IMR-90 (cell line): ENCODE measurements at regions not wholly inside any gene's neighbourhood (a gene's known extent, or its start where the extent isn't known, plus 50 kb on each side); places are given as distances from the start of the nearest gene placed in this dataset.
A peak's percentile ranks its signal among the peaks of the same experiment; 100 is the strongest.

ENCODE experiments used
- ATAC-seq: fragments of 200-7000 bp; cut with Tn5 transposase; 2 replicates; pipeline ENCODE4 v1.9.1; 2020; ENCODE audit warnings: low read depth, mild to moderate bottlenecking, moderate library complexity
- BruUV-seq: library from RNA; stranded (reverse); fragments of 400-500 nt; replicated peaks from 2 replicates; lab custom pipeline; 2021; lab: Mats Ljungman, UMichigan
- CTCF ChIA-PET: fragments of 300-600 bp; formaldehyde crosslinking; extraction: SDS; loops from one replicate; lab custom pipeline; 2021; ENCODE audit warnings: antibody characterized with exemption; lab: Yijun Ruan, JAX
- POLR2A ChIA-PET: fragments of 300-600 bp; sonication (Branson Sonifier 250); formaldehyde crosslinking; loops from one replicate; lab custom pipeline; 2022; ENCODE audit warnings: antibody characterized with exemption; ENCODE audit not compliant: unreplicated experiment; lab: Charles Lee
- DNase-seq: peaks from one replicate; pipeline ENCODE4 v3.0.0; 2013
- H2AFZ ChIP-seq: replicated peaks from 2 replicates; pipeline ENCODE3; 2013; ENCODE audit warnings: low read length, mild to moderate bottlenecking; ENCODE audit not compliant: poor library complexity
- H2AK5ac ChIP-seq: 2 replicates; pipeline ENCODE4 v1.6.1; 2013; ENCODE audit warnings: low read depth, low read length, inconsistent platforms
- H2AK9ac ChIP-seq: replicated peaks from 2 replicates; pipeline ENCODE3; 2013; ENCODE audit warnings: mild to moderate bottlenecking, low read depth, low read length, moderate library complexity; ENCODE audit not compliant: poor library complexity
- H2BK120ac ChIP-seq: 2 replicates; pipeline ENCODE4 v1.6.1; 2013; ENCODE audit warnings: low read depth, low read length, inconsistent platforms
- H2BK15ac ChIP-seq: 3 replicates; pipeline ENCODE4 v1.6.1; 2013; ENCODE audit warnings: low read depth, low read length, inconsistent platforms
- H2BK20ac ChIP-seq: 2 replicates; pipeline ENCODE4 v1.6.1; 2013; ENCODE audit warnings: low read depth, mild to moderate bottlenecking, inconsistent platforms, low read length, moderate library complexity
- H2BK5ac ChIP-seq: 2 replicates; pipeline ENCODE4 v1.6.1; 2013; ENCODE audit warnings: mild to moderate bottlenecking, low read depth, low read length, inconsistent platforms; ENCODE audit not compliant: poor library complexity, severe bottlenecking
- H3K14ac ChIP-seq: replicated peaks from 2 replicates; pipeline ENCODE4 v1.6.1; 2013; ENCODE audit warnings: low read depth, low read length, inconsistent platforms
- H3K18ac ChIP-seq: 2 replicates; pipeline ENCODE4 v1.6.1; 2013; ENCODE audit warnings: low read depth, low read length, control low read depth
- H3K23ac ChIP-seq: 2 replicates; pipeline ENCODE4 v1.6.1; 2013; ENCODE audit warnings: low read depth, low read length, inconsistent platforms
- H3K27ac ChIP-seq: 2 replicates; pipeline ENCODE4 v1.5.1; 2013; ENCODE audit warnings: mild to moderate bottlenecking, control low read depth, low read length; ENCODE audit not compliant: insufficient read depth
- H3K27me3 ChIP-seq: 2 replicates; pipeline ENCODE4 v1.6.1; 2013; ENCODE audit warnings: low read length; ENCODE audit not compliant: control insufficient read depth, insufficient read depth
- H3K36me3 ChIP-seq: 2 replicates; pipeline ENCODE4 v1.6.1; 2013; ENCODE audit warnings: low read length, mixed read lengths; ENCODE audit not compliant: control insufficient read depth, insufficient read depth
- H3K4ac ChIP-seq: 2 replicates; pipeline ENCODE4 v1.6.1; 2013; ENCODE audit warnings: low read depth, low read length, inconsistent platforms
- H3K4me1 ChIP-seq: 2 replicates; pipeline ENCODE4 v1.6.1; 2013; ENCODE audit warnings: low read length, mixed read lengths; ENCODE audit not compliant: control insufficient read depth, insufficient read depth
- H3K4me2 ChIP-seq: 2 replicates; pipeline ENCODE4 v1.6.1; 2013; ENCODE audit warnings: low read depth, mild to moderate bottlenecking, control low read depth, low read length, moderate library complexity
- H3K4me3 ChIP-seq: 2 replicates; pipeline ENCODE4 v1.5.1; 2013; ENCODE audit warnings: low read depth, mild to moderate bottlenecking, control low read depth, low read length, moderate library complexity; ENCODE audit not compliant: insufficient read depth
- H3K56ac ChIP-seq: 2 replicates; pipeline ENCODE4 v1.6.1; 2013; ENCODE audit warnings: low read length, inconsistent platforms; ENCODE audit not compliant: insufficient read depth; ENCODE audit errors: extremely low read depth
- H3K79me1 ChIP-seq, 2 experiments: 2 replicates each; pipeline ENCODE4 v1.6.1; 2013; ENCODE audit warnings: low read length in 2 of 2, inconsistent platforms in 1 of 2, low read depth in 1 of 2
- H3K9ac ChIP-seq: 2 replicates; pipeline ENCODE4 v1.6.1; 2013; ENCODE audit warnings: low read depth, low read length, control low read depth
- H3K9me1 ChIP-seq: 2 replicates; pipeline ENCODE4 v1.6.1; 2013; ENCODE audit warnings: low read length, inconsistent platforms; ENCODE audit not compliant: insufficient read depth
- H3K9me3 ChIP-seq: 2 replicates; pipeline ENCODE4 v1.6.1; 2013; ENCODE audit warnings: low read length; ENCODE audit not compliant: control insufficient read depth, insufficient read depth
- H4K20me1 ChIP-seq: 2 replicates; pipeline ENCODE4 v1.6.1; 2013; ENCODE audit warnings: low read length, inconsistent platforms; ENCODE audit not compliant: insufficient read depth
- H4K5ac ChIP-seq: 2 replicates; pipeline ENCODE4 v1.6.1; 2013; ENCODE audit warnings: mild to moderate bottlenecking, low read depth, low read length, control low read depth
- H4K8ac ChIP-seq, 2 experiments: 2 replicates each; pipeline ENCODE4 v1.6.1; 2013; ENCODE audit warnings: low read depth in 2 of 2, low read length in 2 of 2, control low read depth in 1 of 2, inconsistent platforms in 1 of 2
- H4K91ac ChIP-seq: 2 replicates; pipeline ENCODE4 v1.6.1; 2013; ENCODE audit warnings: low read depth, low read length, inconsistent platforms; ENCODE audit not compliant: insufficient read depth
- CEBPB ChIP-seq: IDR thresholded peaks from 2 replicates; pipeline ENCODE4 v1.6.1; 2012; ENCODE audit warnings: low read depth, low read length, improper control_type of control experiment
- CHD1 ChIP-seq: IDR thresholded peaks from 2 replicates; pipeline ENCODE4 v1.6.1; 2012; ENCODE audit warnings: low read depth, low read length, improper control_type of control experiment
- MAFK ChIP-seq: IDR thresholded peaks from 2 replicates; pipeline ENCODE4 v1.6.1; 2012; ENCODE audit warnings: low read depth, low read length, improper control_type of control experiment
- NFE2L2 ChIP-seq: fragments of 150-350 bp; IDR thresholded peaks from 2 replicates; pipeline ENCODE4 v1.6.1; 2016; ENCODE audit warnings: low read depth, mild to moderate bottlenecking, low read length
- POLR2A ChIP-seq: IDR thresholded peaks from 2 replicates; pipeline ENCODE4 v1.6.1; 2012; ENCODE audit warnings: mild to moderate bottlenecking, low read depth, low read length
- RCOR1 ChIP-seq: IDR thresholded peaks from 2 replicates; pipeline ENCODE4 v1.6.1; 2012; ENCODE audit warnings: mild to moderate bottlenecking, low read length, improper control_type of control experiment; ENCODE audit not compliant: insufficient replicate concordance
- WGBS, 2 experiments: methylation state at CpG; one replicate each; pipeline versions ENCODE4 v1.1.5 to v1.1.7; 2013; ENCODE audit warnings: missing lambda C conversion rate in 2 of 2; ENCODE audit not compliant: insufficient read length in 1 of 2; ENCODE audit errors: extremely low coverage in 2 of 2; 5-methylcytosine and 5-hydroxymethylcytosine counted together
- dilution Hi-C: fragments of 300-500 bp; cut with HindIII; formaldehyde crosslinking; loops from one replicate; pipeline ENCODE4 v1.14.3; 2018; ENCODE audit warnings: low sequenced_read_pairs; ENCODE audit not compliant: unreplicated experiment
- in situ Hi-C: fragments of 300-500 bp; cut with MboI; formaldehyde crosslinking; loops from 3 replicates; pipeline ENCODE4 v1.14.3; 2019; ENCODE audit warnings: low sequenced_read_pairs, inconsistent platforms, mixed read lengths
- intact Hi-C: fragments of 100-400 bp; cut with micrococcal nuclease; formaldehyde crosslinking; loops from 2 replicates; pipeline ENCODE4 v1.10.0; 2022

DNA sequence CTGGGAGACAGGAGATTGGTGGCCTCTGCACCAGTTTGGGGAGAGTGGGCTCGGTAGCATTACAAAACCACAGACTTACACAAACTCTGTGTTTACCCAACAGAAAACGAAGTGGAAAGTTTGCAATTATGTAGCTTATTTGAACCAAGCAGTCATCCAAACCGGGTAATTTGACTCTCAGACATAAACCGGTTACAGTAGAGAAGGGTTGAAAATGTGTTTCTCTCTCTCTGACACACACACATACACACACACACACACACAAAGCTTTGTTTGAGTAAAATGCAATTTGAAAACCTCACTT is 97.1 kb upstream of the ZNF608 start:
- Histone ChIP-seq H4K5ac (no peak overlapping the region), H2BK5ac (no peak overlapping the region), H3K56ac (no peak overlapping the region), H3K18ac (no peak overlapping the region; the same call in 1 of the 2 replicates), H2BK120ac (no peak overlapping the region), H3K9me3 (no peaks in the 10 kb centered on the region), H4K20me1 (no peaks in the 10 kb centered on the region), H3K9ac (no peak overlapping the region), H4K8ac (no peak overlapping the region), H3K27me3 (no peaks in the 10 kb centered on the region), H2BK20ac (no peak overlapping the region), H3K9me1 (no peaks in the 10 kb centered on the region), H4K91ac (no peak overlapping the region), H2AFZ (no peak overlapping the region), H3K4me1 (0 out of 2 replicates have a peak, but pooled peaks cover 2% of the 10 kb centered on the region), H3K23ac (no peak overlapping the region), H3K27ac (no peak overlapping the region), H3K36me3 (no peaks in the 10 kb centered on the region), H3K4me3 (no peak overlapping the region), H3K4me2 (no peak overlapping the region), H2BK15ac (no peak overlapping the region), H3K79me1 (no peaks in the 10 kb centered on the region), H2AK5ac (no peak overlapping the region), H2AK9ac (no peak overlapping the region), H3K4ac (no peak overlapping the region), H3K14ac (no peak overlapping the region)
- ChIA-PET POLR2A (no interaction called here), CTCF (interaction anchor here (0.9 kb wide), 1 partner anchor 15 kb away, joined by 3 read pairs; no protein-coding TSS in a partner anchor)
- no TSS peak for BruUV-seq
- ATAC-seq (peak; percentile 14; the same call in 1 of the 2 replicates), DNase-seq (no peak)
- in situ Hi-C loops (no loop called here), intact Hi-C loops (no loop called here), dilution Hi-C loops (no loop called here)
- no peak for TF ChIP-seq CHD1
- no peak for TF ChIP-seq POLR2A
- no peak for TF ChIP-seq CEBPB
- no peak for TF ChIP-seq RCOR1
- no peak for TF ChIP-seq NFE2L2
- no peak for TF ChIP-seq MAFK
- no CpG with 5 or more reads among the region's 4 CpGs for whole genome bisulfite sequencing, 2 experiments
